Activated T-cell treated with anti-CD3 and anti-CD28 coated beads, Interleukin-2, amount 50 U/mL, for 4 hours (primary cell): ENCODE measurements at regions not wholly inside any gene's neighbourhood (a gene's known extent, or its start where the extent isn't known, plus 50 kb on each side); places are given as distances from the start of the nearest gene placed in this dataset.
"Not testable (repeated sequence)": the region's sequence is repeated elsewhere in the genome, so short reads cannot be mapped to it uniquely, and the experiment has no call there.

Experiments
- ATAC-seq, 2 donors: fragments of 200-7000 bp; cut with Tn5 transposase; one replicate each; pipeline ENCODE4 v1.10.0; 2021
- DNase-seq: peaks from one replicate; pipeline ENCODE4 v3.0.0-alpha.2; 2020
- H3K27me3 Mint-ChIP-seq: one replicate; pipeline ENCODE4 v1.8.0; 2021; ENCODE audit warnings: low read depth, mixed read lengths
- H3K36me3 Mint-ChIP-seq: one replicate; pipeline ENCODE4 v1.8.0; 2022; ENCODE audit warnings: mixed read lengths; ENCODE audit not compliant: insufficient read depth
- H3K4me1 Mint-ChIP-seq: one replicate; pipeline ENCODE4 v1.8.0; 2021; ENCODE audit warnings: low read depth, mixed read lengths
- H3K4me3 Mint-ChIP-seq: one replicate; pipeline ENCODE4 v1.8.0; 2021; ENCODE audit warnings: mild to moderate bottlenecking, moderate library complexity, mixed read lengths
- H3K9me3 Mint-ChIP-seq: one replicate; pipeline ENCODE4 v1.8.0; 2021; ENCODE audit warnings: mixed read lengths

GRCh38 chr1:70490153-70490552 is 79.1 kb downstream of the CTH start:
- Mint-ChIP-seq H3K36me3 (no peaks in the 10 kb centered on the region), H3K9me3 (peaks cover 5% of the 10 kb centered on the region), H3K4me1 (no peaks in the 10 kb centered on the region), H3K4me3 (no peak overlapping the region), H3K27me3 (peaks cover 4% of the 10 kb centered on the region)
- DNase-seq = no peak
- no peak for ATAC-seq

GRCh38 chr1:70495370-70495769 is 84.3 kb downstream of the CTH start:
- no peaks in the 10 kb centered on the region for H3K27me3 Mint-ChIP-seq
- H3K36me3 Mint-ChIP-seq = no peaks in the 10 kb centered on the region
- ATAC-seq (no peak), DNase-seq (no peak)
- no peaks in the 10 kb centered on the region for H3K4me1 Mint-ChIP-seq
- H3K9me3 Mint-ChIP-seq = no peaks in the 10 kb centered on the region
- no peak overlapping the region for H3K4me3 Mint-ChIP-seq

- Mint-ChIP-seq H3K27me3 (no peaks in the 10 kb centered on the region), H3K4me3 (no peak overlapping the region), H3K9me3 (no peaks in the 10 kb centered on the region), H3K36me3 (no peaks in the 10 kb centered on the region), H3K4me1 (no peaks in the 10 kb centered on the region)
- no peak for ATAC-seq
- DNase-seq = no peak
These were observed 85.1 kb downstream of the CTH start for GRCh38 chr1:70496181-70496580.

- ATAC-seq (no peak), DNase-seq (no peak)
- H3K9me3 Mint-ChIP-seq = no peaks in the 10 kb centered on the region
- no peaks in the 10 kb centered on the region for H3K27me3 Mint-ChIP-seq
- no peaks in the 10 kb centered on the region for H3K36me3 Mint-ChIP-seq
- no peak overlapping the region for H3K4me3 Mint-ChIP-seq
- no peaks in the 10 kb centered on the region for H3K4me1 Mint-ChIP-seq
These were observed 86.1 kb downstream of the CTH start for GRCh38 chr1:70497152-70497551.

GRCh38 chr1:70498666-70499065 is 87.6 kb downstream of the CTH start:
- H3K36me3 Mint-ChIP-seq = no peaks in the 10 kb centered on the region
- no peak for DNase-seq
- no peak overlapping the region for H3K4me3 Mint-ChIP-seq
- no peaks in the 10 kb centered on the region for H3K9me3 Mint-ChIP-seq
- H3K4me1 Mint-ChIP-seq = no peaks in the 10 kb centered on the region
- no peak for ATAC-seq
- H3K27me3 Mint-ChIP-seq = peaks cover 3% of the 10 kb centered on the region

- no peak for DNase-seq
- Mint-ChIP-seq H3K4me1 (no peaks in the 10 kb centered on the region), H3K4me3 (no peak overlapping the region), H3K36me3 (no peaks in the 10 kb centered on the region), H3K27me3 (peaks cover 5% of the 10 kb centered on the region), H3K9me3 (no peaks in the 10 kb centered on the region)
- no peak for ATAC-seq
These were observed 88.6 kb downstream of the CTH start for GRCh38 chr1:70499695-70500094.

- H3K27me3 Mint-ChIP-seq = peaks cover 12% of the 10 kb centered on the region
- H3K36me3 Mint-ChIP-seq = no peaks in the 10 kb centered on the region
- no peak overlapping the region for H3K4me3 Mint-ChIP-seq
- DNase-seq (no peak), ATAC-seq (no peak)
- no peaks in the 10 kb centered on the region for H3K9me3 Mint-ChIP-seq
- no peaks in the 10 kb centered on the region for H3K4me1 Mint-ChIP-seq
These were observed 92.3 kb downstream of the CTH start for GRCh38 chr1:70503358-70503757.

- Mint-ChIP-seq H3K4me1 (no peaks in the 10 kb centered on the region), H3K27me3 (peaks cover 12% of the 10 kb centered on the region), H3K9me3 (no peaks in the 10 kb centered on the region), H3K36me3 (no peaks in the 10 kb centered on the region), H3K4me3 (no peak overlapping the region)
- DNase-seq (no peak), ATAC-seq (no peak)
These were observed 93.2 kb downstream of the CTH start for GRCh38 chr1:70504176-70504820.

GRCh38 chr1:70504821-70505193 is 93.7 kb downstream of the CTH start:
- H3K4me1 Mint-ChIP-seq = no peaks in the 10 kb centered on the region
- H3K36me3 Mint-ChIP-seq = no peaks in the 10 kb centered on the region
- DNase-seq (no peak), ATAC-seq (no peak)
- no peak overlapping the region for H3K4me3 Mint-ChIP-seq
- H3K27me3 Mint-ChIP-seq = peaks cover 12% of the 10 kb centered on the region
- no peaks in the 10 kb centered on the region for H3K9me3 Mint-ChIP-seq

- H3K27me3 Mint-ChIP-seq = peaks cover 15% of the 10 kb centered on the region
- H3K36me3 Mint-ChIP-seq, H3K4me3 Mint-ChIP-seq, H3K9me3 Mint-ChIP-seq, H3K4me1 Mint-ChIP-seq, DNase-seq, ATAC-seq: not testable (repeated sequence)
These were observed 96.9 kb downstream of the CTH start for GRCh38 chr1:70507991-70508390.

GRCh38 chr1:70509996-70510876 is 99.2 kb downstream of the CTH start:
- Mint-ChIP-seq H3K36me3 (no peaks in the 10 kb centered on the region), H3K4me1 (no peaks in the 10 kb centered on the region), H3K9me3 (no peaks in the 10 kb centered on the region), H3K4me3 (no peak overlapping the region), H3K27me3 (peaks cover 8% of the 10 kb centered on the region)
- ATAC-seq (peak; percentile 66 to 67), DNase-seq (no peak)

- no peaks in the 10 kb centered on the region for H3K27me3 Mint-ChIP-seq
- no peaks in the 10 kb centered on the region for H3K9me3 Mint-ChIP-seq
- ATAC-seq = no peak
- no peak overlapping the region for H3K4me3 Mint-ChIP-seq
- H3K36me3 Mint-ChIP-seq = no peaks in the 10 kb centered on the region
- DNase-seq = no peak
- no peaks in the 10 kb centered on the region for H3K4me1 Mint-ChIP-seq
These were observed 106.4 kb downstream of the CTH start for GRCh38 chr1:70517444-70517843.

GRCh38 chr1:70518106-70518505 is 107.0 kb downstream of the CTH start:
- Mint-ChIP-seq H3K9me3 (no peaks in the 10 kb centered on the region), H3K4me1 (no peaks in the 10 kb centered on the region), H3K36me3 (no peaks in the 10 kb centered on the region), H3K4me3 (no peak overlapping the region), H3K27me3 (peaks cover 2% of the 10 kb centered on the region)
- no peak for ATAC-seq
- DNase-seq = no peak

- peak in 1 of 2 donors; percentile 51 for ATAC-seq
- Mint-ChIP-seq H3K27me3 (peaks cover 7% of the 10 kb centered on the region), H3K9me3 (no peaks in the 10 kb centered on the region), H3K4me3 (no peak overlapping the region), H3K4me1 (no peaks in the 10 kb centered on the region), H3K36me3 (no peaks in the 10 kb centered on the region)
- no peak for DNase-seq
These were observed 117.7 kb downstream of the CTH start for GRCh38 chr1:70528590-70529333.
